GM21367 (cell line): ENCODE measurements at regions not wholly inside any gene's neighbourhood (a gene's known extent, or its start where the extent isn't known, plus 50 kb on each side); places are given as distances from the start of the nearest gene placed in this dataset.

Experiments used
- ATAC-seq: cut with Tn5 transposase; IDR thresholded peaks from one replicate; pipeline ENCODE4 v1.9.1; 2021; ENCODE audit not compliant: unreplicated experiment

DNA sequence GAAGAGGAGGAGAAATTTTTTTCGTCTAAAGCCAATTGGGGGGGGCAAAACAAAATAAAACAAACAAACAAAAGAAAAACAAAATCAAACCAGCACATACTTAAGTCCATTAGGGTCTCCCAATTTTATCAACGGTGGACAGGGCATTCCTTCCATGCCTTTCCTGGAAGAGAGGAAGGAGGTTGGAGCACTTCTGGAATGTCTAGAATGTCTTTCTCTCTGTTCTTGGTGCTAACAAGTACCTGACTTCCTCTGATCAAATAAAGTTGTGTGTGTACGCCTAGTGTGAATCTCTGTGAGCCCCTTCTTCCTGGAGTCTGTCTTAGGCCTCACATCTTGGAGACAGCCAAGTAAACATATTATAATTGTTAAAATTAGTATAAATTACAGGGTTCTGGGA lies 399.0 kb upstream of the LRRTM1 start:
- no peak for ATAC-seq

DNA sequence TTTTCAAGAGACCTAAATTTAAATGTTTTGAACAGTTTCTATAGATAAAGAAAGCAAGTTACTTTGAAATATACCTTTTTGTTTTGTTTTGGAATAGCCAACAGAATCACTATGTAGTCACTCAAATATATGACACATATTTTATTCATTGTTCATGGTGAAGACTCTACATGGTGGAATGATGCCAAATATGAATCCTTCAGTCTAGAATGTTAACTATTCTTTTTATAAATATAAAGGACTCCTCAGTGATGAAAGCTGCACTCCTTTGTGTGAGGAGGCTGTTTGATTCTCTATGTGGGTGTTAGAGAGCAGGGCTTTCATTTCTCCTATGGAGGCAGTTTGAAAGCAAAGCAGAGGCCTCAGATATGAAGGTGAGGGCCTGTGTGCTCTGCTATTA lies 396.4 kb upstream of the LRRTM1 start:
- no peak for ATAC-seq
